HG02588 (cell line): ENCODE measurements at regions not wholly inside any gene's neighbourhood (a gene's known extent, or its start where the extent isn't known, plus 50 kb on each side); places are given as distances from the start of the nearest gene placed in this dataset.
"Not testable (repeated sequence)": the region's sequence is repeated elsewhere in the genome, so short reads cannot be mapped to it uniquely, and the experiment has no call there.

Experiments used
- ATAC-seq: cut with Tn5 transposase; IDR thresholded peaks from one replicate; pipeline ENCODE4 v1.9.1; 2021; ENCODE audit warnings: mild to moderate bottlenecking, moderate library complexity; ENCODE audit not compliant: unreplicated experiment

DNA sequence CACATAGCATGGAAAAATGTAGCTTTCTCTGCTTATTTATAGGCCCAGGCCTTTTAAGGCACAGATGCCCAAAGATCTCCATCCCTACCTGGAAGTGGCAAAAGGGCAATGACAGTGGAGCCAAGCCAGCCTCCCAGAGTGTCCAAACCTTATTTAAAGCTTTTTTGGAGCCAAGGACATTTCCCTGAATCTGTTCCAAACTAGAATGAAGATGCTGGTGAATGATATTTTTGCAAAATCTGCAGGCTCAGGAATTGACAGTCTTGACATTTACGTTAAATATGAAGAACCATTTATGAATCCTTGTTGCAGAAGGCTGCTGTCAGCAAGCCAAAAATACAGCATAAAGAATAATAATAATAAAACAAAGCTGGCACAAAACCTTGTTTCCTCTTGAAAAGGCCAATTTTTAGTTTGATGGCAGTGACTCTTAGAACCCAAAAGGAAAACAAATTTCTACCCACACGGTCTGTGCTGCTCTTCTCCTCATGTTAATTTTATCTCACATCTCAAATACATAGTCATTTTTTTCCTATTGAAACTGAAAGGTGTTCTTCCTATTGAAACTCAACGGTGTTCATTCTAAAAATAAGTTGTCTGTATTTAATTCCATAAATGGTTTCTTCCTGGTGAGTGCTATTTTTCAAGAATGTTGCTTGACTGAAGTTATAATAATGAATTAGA, 206.3 kb upstream of the TBL1X start:
- ATAC-seq, result no peak

DNA sequence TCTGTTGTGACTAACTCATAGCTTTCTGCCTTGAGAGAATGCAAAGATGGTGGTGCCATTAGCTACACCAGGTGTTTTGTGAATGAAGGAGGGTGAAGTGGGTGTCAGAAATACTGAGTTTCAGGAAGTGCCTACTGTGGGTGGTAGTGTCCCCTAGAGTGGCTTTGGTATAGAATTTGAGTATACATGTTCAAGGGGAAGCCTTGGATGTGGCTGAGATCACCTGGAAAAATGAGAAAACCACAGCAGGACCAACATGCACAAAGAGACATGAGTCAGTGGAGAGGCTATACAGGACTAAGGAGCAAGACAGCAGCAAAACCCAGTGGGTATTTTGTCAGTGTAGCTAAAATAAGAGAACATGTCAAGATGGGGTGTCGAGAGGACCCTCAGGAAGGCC, 204.3 kb upstream of the TBL1X start:
- no peak for ATAC-seq

DNA sequence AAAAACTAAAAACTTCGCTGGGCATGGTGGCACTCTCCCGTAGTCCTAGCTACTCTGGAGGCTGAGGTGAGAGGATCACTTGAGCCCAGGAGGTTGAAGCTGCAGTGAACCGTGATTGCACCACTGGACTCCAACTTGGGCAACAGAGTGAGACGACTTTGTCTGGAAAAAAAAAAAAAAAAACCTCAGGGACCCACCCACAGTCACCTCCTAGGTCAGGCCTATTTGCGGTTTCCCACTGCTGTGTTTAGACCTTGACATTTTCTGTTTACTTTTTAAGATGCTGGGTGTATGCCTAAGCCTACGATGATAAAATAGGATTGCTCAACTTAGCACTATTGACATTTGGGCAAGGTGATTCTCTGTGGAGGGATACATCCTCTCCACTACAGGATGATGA, 197.4 kb upstream of the TBL1X start:
- no peak for ATAC-seq

DNA sequence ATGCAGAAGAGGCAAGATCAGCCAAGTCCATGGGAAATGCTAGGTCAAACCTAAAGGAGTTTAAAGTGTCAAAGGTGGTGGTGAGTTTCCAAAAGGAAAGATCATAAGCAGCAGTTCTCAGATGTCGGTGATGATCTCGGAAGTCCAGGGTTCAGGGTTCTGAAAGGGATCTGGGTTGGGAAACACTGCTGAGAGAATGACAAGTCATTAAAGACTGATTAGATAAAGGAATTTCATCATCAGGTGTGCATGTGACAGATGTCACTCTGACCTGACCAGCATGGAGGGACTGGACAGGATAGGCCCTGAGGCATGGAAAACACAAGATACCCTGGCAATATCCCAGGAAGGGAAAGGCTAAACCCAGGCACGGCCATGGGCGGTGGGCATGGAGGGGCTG, 195.7 kb upstream of the TBL1X start:
- no peak for ATAC-seq

DNA sequence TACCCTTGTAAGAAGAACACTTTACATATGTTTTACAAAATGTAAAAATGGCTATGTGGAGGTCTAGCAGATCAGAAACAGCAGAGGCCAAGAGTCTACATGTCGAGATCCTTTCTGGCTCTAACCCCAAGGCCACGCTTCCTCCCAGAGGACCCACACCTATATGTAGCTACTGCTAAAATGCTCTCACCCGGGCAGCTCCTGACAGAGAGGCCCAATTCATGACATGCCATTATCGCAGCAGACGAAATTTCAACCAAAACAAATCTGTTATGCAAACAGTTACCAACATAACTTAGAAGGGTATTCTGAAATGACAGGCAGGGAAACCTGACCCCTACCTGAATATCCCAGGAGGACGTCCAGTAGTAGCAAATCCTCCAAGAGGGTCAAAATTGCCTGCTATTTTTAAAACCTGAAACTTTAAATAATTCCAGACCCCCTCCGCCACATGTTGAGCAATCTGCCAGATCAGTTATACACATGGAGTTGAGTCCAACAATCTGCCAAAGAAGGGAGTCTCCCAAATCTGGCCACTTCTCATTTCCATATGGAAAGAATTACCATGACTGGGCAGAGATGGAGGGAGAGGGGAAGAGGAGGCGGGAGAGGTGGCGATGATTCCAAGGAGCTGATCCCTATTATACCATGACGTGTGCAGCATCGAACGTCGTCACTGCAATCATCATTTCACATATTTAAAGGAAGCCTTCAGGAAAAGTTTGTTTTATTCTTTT, 192.9 kb upstream of the TBL1X start:
- ATAC-seq, result no peak

DNA sequence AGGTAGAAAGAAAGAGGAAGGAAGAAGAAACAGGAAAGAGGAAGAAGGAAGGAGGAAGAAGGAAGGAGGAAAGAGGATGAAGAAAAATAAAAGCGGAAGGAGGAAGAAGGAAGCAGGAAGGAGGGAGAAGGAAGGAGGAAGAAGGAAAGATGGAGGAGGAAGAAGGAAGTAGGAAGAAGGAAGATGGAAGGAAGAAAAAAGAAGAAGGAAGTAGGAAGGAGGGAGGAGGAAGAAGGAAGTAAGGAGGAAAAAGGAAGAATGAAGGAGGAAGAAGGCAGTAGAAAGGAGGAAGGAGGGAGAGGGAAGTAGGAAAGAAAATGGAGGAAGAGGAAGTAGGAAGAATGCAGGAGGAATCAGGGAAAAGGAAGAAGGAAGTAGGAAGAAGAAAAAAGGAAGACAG, 191.1 kb upstream of the TBL1X start:
- no peak for ATAC-seq

DNA sequence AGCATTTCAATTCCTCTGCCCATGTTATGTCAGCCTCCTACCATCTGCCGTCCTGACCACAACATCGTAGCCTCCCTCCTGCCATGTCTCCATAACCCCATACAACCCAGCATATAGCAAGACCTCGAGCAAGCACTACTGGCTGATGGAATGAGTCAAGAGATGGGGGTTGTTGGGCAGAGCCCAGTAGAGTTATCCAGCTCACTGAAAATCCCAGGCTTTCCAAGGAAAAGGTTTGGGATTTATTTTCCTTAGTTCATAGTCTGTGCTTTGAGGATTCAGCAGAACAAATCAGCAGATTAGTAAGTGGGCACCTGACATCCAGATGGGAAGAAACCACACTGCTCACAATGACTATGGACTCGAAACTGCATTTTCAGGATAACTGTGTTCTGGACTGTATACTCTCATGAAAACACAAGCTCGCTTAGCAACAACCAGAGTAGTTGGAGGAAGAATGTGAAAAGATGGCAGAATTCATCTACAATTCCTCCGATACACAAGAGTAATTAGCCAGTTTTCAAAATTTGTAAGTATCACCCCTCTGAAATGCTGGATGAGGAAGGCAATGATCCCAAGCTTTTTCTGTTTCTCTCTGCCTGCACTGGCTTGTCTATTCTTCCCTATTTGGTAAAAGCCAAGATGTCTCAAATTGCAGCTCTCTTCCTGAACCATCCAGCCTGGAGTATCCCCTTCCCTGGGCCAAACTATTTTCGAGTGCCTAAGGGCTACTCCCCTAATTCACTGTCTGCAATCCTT, 186.2 kb upstream of the TBL1X start:
- no peak for ATAC-seq

DNA sequence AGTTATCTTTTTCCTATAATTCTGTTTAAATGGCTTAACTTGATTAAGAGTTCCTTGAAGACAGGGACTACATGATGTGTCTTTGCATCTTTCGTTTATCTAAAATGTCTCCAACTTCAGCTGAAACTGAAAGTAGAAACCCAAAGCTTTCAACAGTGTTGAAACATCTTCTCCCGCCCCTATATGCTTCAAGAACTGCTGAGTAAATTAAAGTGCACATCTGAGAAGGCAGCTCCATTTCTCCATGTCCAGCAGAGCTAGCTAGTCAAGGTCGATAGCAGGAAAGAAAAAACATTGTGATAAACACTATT, 185.7 kb upstream of the TBL1X start:
- no peak for ATAC-seq

DNA sequence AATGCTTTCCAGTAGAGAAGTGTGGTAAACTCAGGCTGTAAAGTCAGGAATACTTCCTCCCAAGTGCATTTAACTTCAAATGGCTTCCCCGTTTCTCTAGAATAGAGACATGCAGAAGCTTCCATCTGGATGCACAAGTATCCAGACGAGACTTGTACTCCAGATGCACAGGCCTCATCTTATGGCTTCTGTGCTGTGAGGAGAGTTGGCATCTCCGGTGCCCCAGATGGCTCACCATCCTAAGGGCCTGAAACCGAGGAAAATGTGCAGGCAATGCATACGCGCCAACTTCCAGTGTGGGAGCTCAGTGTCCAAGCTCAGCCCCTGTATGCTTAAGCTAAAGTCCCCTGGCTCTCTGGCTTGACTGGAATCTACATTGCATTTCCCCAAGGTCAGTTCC, 184.0 kb upstream of the TBL1X start:
- ATAC-seq, result no peak

DNA sequence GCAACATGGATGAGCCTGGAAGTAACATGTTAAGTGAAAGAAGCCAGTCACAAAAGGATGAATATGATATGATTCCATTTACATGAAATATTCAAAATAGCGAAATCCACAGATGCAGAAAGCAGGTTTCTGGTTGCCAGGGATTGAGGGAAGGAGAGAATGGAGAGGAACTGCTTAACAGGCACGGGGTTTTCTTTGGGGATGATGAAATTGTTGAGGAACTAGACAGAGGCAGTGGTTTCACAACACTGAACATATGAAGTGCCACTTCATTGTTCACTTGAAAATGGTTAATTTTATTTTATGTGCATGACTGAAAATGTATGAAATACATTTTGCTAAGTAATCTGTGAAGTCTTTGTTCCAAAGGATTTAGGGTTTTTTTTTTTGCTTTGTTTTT, 182.5 kb upstream of the TBL1X start:
- ATAC-seq, result no peak

DNA sequence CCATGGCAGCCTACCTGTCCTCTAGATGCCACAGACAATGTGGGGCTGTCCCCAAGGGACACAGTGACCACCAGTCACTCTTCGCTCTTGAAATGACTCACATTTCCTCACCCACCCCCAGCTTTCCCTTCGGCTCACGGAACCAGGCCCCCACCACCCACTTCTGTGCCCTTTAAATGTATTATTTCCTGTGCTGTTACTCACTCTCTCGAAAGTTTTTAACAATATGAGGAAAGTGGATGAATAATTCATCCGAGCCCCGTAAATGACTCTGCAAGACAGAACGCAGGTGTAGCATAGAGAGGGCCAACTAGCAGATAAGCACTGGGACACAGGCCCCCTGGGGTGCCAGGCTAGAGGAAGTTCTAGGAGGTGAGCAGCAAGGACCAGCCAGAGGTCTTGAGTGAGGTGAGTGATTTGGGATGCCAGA, 179.5 kb upstream of the TBL1X start:
- no peak for ATAC-seq

DNA sequence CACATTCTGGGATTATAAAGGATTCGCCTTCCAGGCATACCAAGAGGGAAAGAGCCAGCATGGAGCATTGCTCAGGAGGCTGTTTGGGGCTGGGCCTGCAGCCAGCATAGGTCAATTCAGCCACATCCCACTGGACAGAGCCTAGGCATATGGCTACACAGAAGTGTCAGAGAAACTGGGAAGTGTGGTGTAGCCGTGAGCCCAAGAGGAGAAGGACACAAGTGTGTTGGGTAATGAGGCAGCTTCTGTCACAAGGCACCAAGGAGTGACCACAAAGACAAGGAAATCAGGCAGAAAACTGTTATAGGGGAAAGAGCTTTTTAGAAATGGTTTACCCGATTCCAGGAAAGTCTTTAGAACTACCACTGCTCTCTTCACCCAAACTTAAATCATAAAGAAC, 178.6 kb upstream of the TBL1X start:
- no peak for ATAC-seq

DNA sequence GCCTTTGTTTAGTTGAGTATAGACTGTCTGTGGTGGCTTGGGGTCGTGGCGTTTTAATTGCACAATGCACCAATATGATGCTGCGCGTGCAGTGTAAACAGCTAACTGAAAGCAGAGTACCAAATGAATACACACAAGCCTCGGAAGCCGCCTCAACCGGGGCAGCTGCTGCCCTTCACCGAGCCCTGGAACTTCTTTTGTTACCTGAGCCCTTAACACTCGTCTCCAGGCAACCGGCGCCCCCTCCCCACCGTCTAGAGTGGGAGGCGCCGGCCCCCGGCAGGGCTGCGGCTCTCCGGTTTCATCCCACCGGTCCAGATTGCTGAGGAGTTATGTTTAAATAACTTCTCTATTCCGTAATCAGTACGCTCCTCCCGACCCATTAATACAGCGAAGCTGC, 173.2 kb upstream of the TBL1X start:
- no peak for ATAC-seq

DNA sequence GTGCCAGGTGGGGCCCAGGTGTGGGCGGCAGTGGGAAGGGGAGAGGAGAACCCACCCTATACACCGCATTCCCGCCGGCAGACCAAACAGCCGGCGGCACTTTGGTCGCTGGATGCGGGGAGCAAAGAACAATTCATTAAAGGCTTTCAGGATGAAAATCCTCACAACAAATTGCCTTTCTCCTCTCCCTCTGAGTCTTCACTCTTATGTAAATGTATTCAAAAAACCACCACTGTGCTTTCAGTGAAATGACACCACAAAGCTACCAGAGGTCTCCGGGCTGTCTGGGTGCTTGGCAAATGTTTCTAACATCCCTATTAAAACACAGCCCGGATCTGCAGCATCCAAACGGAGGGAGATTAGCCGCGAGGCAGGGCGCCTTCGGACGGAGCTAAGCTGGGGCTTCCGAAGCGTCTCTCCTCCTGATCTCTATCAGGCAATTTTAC, 171.8 kb upstream of the TBL1X start:
- ATAC-seq, result no peak

DNA sequence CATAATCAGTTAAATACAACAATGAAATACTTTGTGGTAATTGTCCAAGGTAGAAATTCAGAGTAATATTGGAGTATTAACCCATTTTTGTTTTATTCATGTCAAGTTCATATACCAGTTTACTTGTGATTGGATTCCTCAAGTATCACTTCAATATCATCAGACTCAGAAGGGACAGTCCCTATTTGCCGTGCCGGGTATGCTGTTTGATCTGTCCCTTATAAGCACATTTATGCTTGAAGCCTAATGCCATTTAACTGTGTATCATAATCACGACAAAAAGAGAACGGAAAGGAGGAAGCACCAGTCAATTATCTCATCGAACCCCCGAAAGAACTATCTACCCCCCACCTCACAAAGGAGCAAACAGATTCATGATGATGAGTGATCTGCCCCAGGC, 171.0 kb upstream of the TBL1X start:
- ATAC-seq, result no peak

DNA sequence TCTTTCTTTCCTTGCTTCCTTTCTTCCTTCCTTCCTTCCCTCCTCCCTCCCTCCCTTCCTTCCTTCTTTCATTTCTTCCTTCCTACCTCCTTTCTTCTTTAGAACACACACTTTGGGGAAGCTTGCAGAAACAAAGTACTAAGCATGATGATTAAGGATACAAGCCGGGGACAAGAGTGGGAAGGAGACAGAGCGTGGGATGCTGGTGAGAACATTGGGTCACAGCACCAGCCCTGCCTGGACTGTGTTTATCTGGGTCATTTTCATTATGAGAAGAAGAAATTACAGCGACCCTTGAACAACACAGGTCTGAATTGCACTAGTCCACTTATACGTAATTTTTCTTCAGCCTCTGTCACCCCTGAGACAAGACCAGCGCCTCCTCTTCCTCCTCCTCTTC, 169.3 kb upstream of the TBL1X start:
- ATAC-seq, result no peak

DNA sequence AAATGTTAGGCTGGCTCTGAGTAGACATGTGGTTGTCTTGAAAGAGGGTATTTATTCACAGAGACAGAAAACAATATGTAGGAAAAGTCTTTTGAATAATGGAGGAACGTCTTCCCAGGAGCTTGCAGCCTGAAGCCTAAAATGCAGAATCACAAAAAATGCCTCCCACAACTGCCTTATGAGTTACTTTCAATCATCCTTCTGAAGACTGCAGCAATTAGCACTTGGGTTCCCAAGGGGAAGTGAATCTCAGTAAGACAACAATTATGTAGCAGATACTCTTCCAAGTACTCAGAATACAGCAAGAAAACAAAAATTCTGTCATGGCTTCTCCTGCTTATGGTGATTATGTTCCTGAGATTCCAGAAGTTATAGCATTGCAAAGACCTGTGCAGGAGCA, 166.6 kb upstream of the TBL1X start:
- no peak for ATAC-seq

DNA sequence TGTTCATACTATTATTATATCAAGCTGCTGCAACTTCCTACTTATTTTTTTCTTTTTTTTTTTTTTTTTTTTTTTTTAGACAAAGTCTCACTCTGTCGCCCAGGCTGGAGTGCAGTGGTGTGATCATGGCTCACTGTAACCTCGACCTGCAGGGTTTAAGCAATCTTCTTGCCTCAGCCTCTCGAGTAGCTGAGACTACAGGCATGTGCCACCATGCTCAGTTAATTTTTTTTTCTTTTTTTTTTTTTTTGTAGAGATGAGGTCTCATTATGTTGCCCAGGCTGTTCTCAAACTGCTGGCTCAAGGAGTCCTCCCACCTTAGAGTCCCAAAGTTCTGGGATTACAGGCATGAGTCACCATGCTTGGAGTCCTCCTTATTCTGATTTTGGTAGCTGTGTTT, 165.2 kb upstream of the TBL1X start:
- ATAC-seq, result not testable (repeated sequence)

DNA sequence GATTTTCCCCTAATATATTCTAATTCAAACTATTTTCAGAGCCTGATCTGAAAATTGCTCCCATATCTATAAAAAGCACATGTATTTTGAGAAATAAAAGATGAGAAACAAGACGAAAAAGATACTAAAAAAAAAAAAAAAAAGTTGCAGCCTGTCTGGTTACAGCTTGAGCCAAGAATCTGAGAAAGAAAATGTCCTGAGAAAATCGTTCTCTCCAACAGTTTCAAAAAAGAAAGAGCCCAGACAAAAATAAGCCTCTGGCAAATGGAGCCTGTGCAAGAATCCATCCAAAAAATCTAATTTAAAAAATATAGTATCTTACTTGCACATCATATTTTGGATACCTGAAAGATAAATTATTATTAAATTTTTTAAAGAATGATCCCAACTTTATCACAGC, 163.0 kb upstream of the TBL1X start:
- ATAC-seq, result no peak

DNA sequence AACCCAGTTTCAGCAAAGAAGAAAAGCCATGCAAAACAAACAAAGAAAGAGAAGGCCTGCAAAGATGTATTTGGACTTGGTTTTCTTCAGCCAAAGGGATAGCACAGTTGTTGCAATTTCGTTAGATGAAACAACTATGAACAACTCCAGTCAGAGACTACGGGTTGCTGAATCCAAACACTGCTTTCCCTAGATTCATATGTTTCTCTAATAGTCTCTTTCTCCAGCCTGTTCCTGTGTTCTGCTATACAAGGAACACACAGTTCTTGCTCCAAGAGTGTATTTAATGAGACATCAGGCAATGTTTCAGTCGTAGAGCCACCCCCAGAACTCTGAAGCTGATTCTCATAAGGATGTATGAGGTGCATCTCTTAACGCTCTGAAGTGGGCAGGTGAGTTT, 162.5 kb upstream of the TBL1X start:
- ATAC-seq, result no peak

DNA sequence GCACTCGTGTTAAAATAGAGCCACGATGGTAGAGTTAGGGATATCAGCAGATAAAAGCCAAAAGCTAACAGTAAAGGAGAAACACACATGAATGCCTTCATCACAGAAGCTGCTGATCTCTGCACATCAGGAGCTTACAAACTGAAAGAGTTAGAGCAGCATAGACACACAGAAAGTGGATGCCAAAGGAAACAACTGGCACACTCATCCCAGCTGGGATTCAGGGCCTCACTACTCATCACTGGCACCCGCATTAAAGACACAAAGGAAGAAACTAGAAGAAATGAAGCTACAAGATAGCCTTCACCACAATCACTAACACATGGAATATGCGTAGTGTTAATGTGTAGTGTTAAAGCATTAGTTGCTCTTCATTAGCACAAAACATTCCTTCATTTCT, 156.4 kb upstream of the TBL1X start:
- ATAC-seq, result no peak

DNA sequence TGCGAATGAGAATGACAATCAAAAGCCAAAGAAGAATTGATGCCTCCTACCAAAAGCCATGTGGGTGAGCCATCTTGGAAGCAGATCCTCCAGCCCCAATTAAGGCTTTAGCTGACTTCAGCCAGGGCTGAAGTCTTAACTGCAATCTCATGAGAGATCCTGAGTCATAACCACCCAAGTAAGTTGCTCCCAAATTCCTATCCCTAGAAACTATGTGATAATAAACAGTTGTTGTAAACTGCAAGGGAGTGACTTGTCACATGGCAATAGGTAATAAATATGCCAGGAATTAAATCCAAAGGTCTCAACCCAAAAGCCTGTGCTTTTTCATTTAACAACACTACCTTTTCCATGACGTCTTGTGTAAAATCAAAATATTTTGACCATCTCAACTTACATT, 154.2 kb upstream of the TBL1X start:
- ATAC-seq, result no peak
